H1 (cell line): ENCODE measurements at regions not wholly inside any gene's neighbourhood (a gene's known extent, or its start where the extent isn't known, plus 50 kb on each side); places are given as distances from the start of the nearest gene placed in this dataset.

Experiments used
- KDM4A ChIP-seq: IDR thresholded peaks from one replicate; pipeline ENCODE4 v1.7.1; 2012; ENCODE audit warnings: low read depth, mild to moderate bottlenecking, moderate library complexity, low read length, inconsistent platforms; ENCODE audit not compliant: severe bottlenecking
- POLR2AphosphoS5 ChIP-seq: IDR thresholded peaks from 2 replicates; pipeline ENCODE4 v1.6.1; 2011; ENCODE audit warnings: low read depth, low read length
- RNF2 ChIP-seq: fragments of 200-900, 300-1000 bp; sonication (generic); IDR thresholded peaks from 2 replicates; pipeline ENCODE4 v1.7.1; 2016; ENCODE audit warnings: borderline replicate concordance, low read depth, mild to moderate bottlenecking, antibody characterized with exemption, low read length; ENCODE audit not compliant: poor library complexity, severe bottlenecking; ENCODE audit errors: missing control alignments
- RXRA ChIP-seq: IDR thresholded peaks from 2 replicates; pipeline ENCODE4 v1.6.1; 2011; ENCODE audit warnings: low read depth, mild to moderate bottlenecking, low read length, moderate library complexity; ENCODE audit not compliant: insufficient read depth
- TF ChIP-seq, protein P1 (sequence below): fragments of 300-600 bp; sonication (generic); IDR thresholded peaks from 2 replicates; pipeline ENCODE4 v1.7.1; 2012; ENCODE audit warnings: low read length, moderate library complexity, mild to moderate bottlenecking, inconsistent platforms; ENCODE audit not compliant: insufficient replicate concordance

- TF ChIP-seq, protein P1, sequence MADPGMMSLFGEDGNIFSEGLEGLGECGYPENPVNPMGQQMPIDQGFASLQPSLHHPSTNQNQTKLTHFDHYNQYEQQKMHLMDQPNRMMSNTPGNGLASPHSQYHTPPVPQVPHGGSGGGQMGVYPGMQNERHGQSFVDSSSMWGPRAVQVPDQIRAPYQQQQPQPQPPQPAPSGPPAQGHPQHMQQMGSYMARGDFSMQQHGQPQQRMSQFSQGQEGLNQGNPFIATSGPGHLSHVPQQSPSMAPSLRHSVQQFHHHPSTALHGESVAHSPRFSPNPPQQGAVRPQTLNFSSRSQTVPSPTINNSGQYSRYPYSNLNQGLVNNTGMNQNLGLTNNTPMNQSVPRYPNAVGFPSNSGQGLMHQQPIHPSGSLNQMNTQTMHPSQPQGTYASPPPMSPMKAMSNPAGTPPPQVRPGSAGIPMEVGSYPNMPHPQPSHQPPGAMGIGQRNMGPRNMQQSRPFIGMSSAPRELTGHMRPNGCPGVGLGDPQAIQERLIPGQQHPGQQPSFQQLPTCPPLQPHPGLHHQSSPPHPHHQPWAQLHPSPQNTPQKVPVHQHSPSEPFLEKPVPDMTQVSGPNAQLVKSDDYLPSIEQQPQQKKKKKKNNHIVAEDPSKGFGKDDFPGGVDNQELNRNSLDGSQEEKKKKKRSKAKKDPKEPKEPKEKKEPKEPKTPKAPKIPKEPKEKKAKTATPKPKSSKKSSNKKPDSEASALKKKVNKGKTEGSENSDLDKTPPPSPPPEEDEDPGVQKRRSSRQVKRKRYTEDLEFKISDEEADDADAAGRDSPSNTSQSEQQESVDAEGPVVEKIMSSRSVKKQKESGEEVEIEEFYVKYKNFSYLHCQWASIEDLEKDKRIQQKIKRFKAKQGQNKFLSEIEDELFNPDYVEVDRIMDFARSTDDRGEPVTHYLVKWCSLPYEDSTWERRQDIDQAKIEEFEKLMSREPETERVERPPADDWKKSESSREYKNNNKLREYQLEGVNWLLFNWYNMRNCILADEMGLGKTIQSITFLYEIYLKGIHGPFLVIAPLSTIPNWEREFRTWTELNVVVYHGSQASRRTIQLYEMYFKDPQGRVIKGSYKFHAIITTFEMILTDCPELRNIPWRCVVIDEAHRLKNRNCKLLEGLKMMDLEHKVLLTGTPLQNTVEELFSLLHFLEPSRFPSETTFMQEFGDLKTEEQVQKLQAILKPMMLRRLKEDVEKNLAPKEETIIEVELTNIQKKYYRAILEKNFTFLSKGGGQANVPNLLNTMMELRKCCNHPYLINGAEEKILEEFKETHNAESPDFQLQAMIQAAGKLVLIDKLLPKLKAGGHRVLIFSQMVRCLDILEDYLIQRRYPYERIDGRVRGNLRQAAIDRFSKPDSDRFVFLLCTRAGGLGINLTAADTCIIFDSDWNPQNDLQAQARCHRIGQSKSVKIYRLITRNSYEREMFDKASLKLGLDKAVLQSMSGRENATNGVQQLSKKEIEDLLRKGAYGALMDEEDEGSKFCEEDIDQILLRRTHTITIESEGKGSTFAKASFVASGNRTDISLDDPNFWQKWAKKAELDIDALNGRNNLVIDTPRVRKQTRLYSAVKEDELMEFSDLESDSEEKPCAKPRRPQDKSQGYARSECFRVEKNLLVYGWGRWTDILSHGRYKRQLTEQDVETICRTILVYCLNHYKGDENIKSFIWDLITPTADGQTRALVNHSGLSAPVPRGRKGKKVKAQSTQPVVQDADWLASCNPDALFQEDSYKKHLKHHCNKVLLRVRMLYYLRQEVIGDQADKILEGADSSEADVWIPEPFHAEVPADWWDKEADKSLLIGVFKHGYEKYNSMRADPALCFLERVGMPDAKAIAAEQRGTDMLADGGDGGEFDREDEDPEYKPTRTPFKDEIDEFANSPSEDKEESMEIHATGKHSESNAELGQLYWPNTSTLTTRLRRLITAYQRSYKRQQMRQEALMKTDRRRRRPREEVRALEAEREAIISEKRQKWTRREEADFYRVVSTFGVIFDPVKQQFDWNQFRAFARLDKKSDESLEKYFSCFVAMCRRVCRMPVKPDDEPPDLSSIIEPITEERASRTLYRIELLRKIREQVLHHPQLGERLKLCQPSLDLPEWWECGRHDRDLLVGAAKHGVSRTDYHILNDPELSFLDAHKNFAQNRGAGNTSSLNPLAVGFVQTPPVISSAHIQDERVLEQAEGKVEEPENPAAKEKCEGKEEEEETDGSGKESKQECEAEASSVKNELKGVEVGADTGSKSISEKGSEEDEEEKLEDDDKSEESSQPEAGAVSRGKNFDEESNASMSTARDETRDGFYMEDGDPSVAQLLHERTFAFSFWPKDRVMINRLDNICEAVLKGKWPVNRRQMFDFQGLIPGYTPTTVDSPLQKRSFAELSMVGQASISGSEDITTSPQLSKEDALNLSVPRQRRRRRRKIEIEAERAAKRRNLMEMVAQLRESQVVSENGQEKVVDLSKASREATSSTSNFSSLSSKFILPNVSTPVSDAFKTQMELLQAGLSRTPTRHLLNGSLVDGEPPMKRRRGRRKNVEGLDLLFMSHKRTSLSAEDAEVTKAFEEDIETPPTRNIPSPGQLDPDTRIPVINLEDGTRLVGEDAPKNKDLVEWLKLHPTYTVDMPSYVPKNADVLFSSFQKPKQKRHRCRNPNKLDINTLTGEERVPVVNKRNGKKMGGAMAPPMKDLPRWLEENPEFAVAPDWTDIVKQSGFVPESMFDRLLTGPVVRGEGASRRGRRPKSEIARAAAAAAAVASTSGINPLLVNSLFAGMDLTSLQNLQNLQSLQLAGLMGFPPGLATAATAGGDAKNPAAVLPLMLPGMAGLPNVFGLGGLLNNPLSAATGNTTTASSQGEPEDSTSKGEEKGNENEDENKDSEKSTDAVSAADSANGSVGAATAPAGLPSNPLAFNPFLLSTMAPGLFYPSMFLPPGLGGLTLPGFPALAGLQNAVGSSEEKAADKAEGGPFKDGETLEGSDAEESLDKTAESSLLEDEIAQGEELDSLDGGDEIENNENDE, result no peak
- TF ChIP-seq RNF2 (no peak), KDM4A (no peak), POLR2AphosphoS5 (no peak), RXRA (no peak)
Observed at GRCh38 chr6:147009358-147009757, 194.9 kb upstream of the STXBP5 start (continued).
